Epidermal melanocyte (primary cell): ENCODE measurements at regions not wholly inside any gene's neighbourhood (a gene's known extent, or its start where the extent isn't known, plus 50 kb on each side); places are given as distances from the start of the nearest gene placed in this dataset.
"Not testable (repeated sequence)": the region's sequence is repeated elsewhere in the genome, so short reads cannot be mapped to it uniquely, and the experiment has no call there.

Experiments used
- DNase-seq: peaks from one replicate; pipeline ENCODE4 v3.0.0; 2011; ENCODE audit warnings: low spot score; ENCODE audit not compliant: insufficient read length

GRCh38 chr21:20459838-20460237 lies 538.4 kb upstream of the NCAM2 start:
- no peak for DNase-seq

GRCh38 chr21:20463362-20463761 lies 534.8 kb upstream of the NCAM2 start:
- no peak for DNase-seq

- no peak for DNase-seq
Observed at GRCh38 chr21:20469361-20469760, 528.8 kb upstream of the NCAM2 start.

GRCh38 chr21:20486303-20486702 lies 511.9 kb upstream of the NCAM2 start:
- no peak for DNase-seq

- not testable (repeated sequence) for DNase-seq
Observed at GRCh38 chr21:20502915-20503314, 495.3 kb upstream of the NCAM2 start.

GRCh38 chr21:20507783-20508182 lies 490.4 kb upstream of the NCAM2 start:
- no peak for DNase-seq

GRCh38 chr21:20511216-20511880 lies 486.9 kb upstream of the NCAM2 start:
- DNase-seq, result no peak

- no peak for DNase-seq
Observed at GRCh38 chr21:20515446-20515845, 482.8 kb upstream of the NCAM2 start.

- no peak for DNase-seq
Observed at GRCh38 chr21:20519076-20519475, 479.1 kb upstream of the NCAM2 start.

GRCh38 chr21:20522611-20523010 lies 475.6 kb upstream of the NCAM2 start:
- DNase-seq, result no peak

GRCh38 chr21:20523191-20523590 lies 475.0 kb upstream of the NCAM2 start:
- DNase-seq, result no peak

- DNase-seq, result no peak
Observed at GRCh38 chr21:20527731-20528460, 470.3 kb upstream of the NCAM2 start.

- no peak for DNase-seq
Observed at GRCh38 chr21:20537130-20537529, 461.1 kb upstream of the NCAM2 start.

GRCh38 chr21:20538039-20538658 lies 460.1 kb upstream of the NCAM2 start:
- no peak for DNase-seq

- no peak for DNase-seq
Observed at GRCh38 chr21:20545454-20545853, 452.8 kb upstream of the NCAM2 start.

GRCh38 chr21:20551939-20552338 lies 446.3 kb upstream of the NCAM2 start:
- DNase-seq, result no peak

GRCh38 chr21:20554785-20555184 lies 443.4 kb upstream of the NCAM2 start:
- DNase-seq, result no peak

GRCh38 chr21:20570824-20571232 lies 427.4 kb upstream of the NCAM2 start:
- no peak for DNase-seq

GRCh38 chr21:20572582-20572981 lies 425.6 kb upstream of the NCAM2 start:
- DNase-seq, result no peak

GRCh38 chr21:20581361-20581760 lies 416.8 kb upstream of the NCAM2 start:
- DNase-seq, result no peak

GRCh38 chr21:20591284-20591683 lies 406.9 kb upstream of the NCAM2 start:
- no peak for DNase-seq

- no peak for DNase-seq
Observed at GRCh38 chr21:20592463-20592862, 405.7 kb upstream of the NCAM2 start.

GRCh38 chr21:20603236-20603635 lies 395.0 kb upstream of the NCAM2 start:
- DNase-seq, result no peak
